Hepatocyte (in vitro differentiated cells): ENCODE measurements at regions not wholly inside any gene's neighbourhood (a gene's known extent, or its start where the extent isn't known, plus 50 kb on each side); places are given as distances from the start of the nearest gene placed in this dataset.

Experiments used
- DNase-seq: peaks from one replicate; pipeline ENCODE4 v3.0.0-alpha.2; 2016; ENCODE audit warnings: low spot score
- H2AFZ ChIP-seq: fragments of 200-600 bp; sonication (generic); 2 replicates; pipeline ENCODE4 v1.6.0; 2016; ENCODE audit warnings: antibody characterized with exemption, mild to moderate bottlenecking
- H3K27ac ChIP-seq: fragments of 200-600 bp; sonication (generic); 2 replicates; pipeline ENCODE4 v1.5.1; 2016; ENCODE audit warnings: mild to moderate bottlenecking
- H3K27me3 ChIP-seq: fragments of 200-600 bp; sonication (generic); 2 replicates; pipeline ENCODE4 v1.6.1; 2016
- H3K36me3 ChIP-seq: fragments of 200-600 bp; sonication (generic); replicated peaks from 2 replicates; pipeline ENCODE4 v1.5.1; 2016; ENCODE audit warnings: low read depth; ENCODE audit not compliant: insufficient read depth
- H3K4me1 ChIP-seq: fragments of 200-600 bp; sonication (generic); 2 replicates; pipeline ENCODE4 v1.5.1; 2016; ENCODE audit warnings: mild to moderate bottlenecking, moderate library complexity; ENCODE audit not compliant: insufficient read depth
- H3K4me2 ChIP-seq: fragments of 200-600 bp; sonication (generic); 2 replicates; pipeline ENCODE4 v1.6.0; 2016
- H3K4me3 ChIP-seq: fragments of 200-600 bp; sonication (generic); 2 replicates; pipeline ENCODE4 v1.5.1; 2016; ENCODE audit warnings: mild to moderate bottlenecking
- H3K79me2 ChIP-seq: fragments of 200-600 bp; sonication (generic); 2 replicates; pipeline ENCODE4 v1.6.0; 2017; ENCODE audit warnings: mild to moderate bottlenecking
- H3K9me2 ChIP-seq: fragments of 200-600 bp; sonication (generic); replicated peaks from 2 replicates; pipeline ENCODE4 v1.6.0; 2017; ENCODE audit warnings: mild to moderate bottlenecking; ENCODE audit not compliant: insufficient read depth
- H3K9me3 ChIP-seq: fragments of 200-600 bp; sonication (generic); 2 replicates; pipeline ENCODE4 v1.5.1; 2016; ENCODE audit warnings: low read depth, mild to moderate bottlenecking
- H4K20me1 ChIP-seq: fragments of 200-600 bp; sonication (generic); 2 replicates; pipeline ENCODE4 v1.6.0; 2016; ENCODE audit warnings: mild to moderate bottlenecking; ENCODE audit not compliant: insufficient read depth, poor library complexity, severe bottlenecking
- CTCF ChIP-seq: fragments of 200-600 bp; sonication (generic); IDR thresholded peaks from 2 replicates; pipeline ENCODE4 v1.5.1; 2016; ENCODE audit warnings: antibody characterized with exemption, mild to moderate bottlenecking; ENCODE audit not compliant: poor library complexity
- EZH2 ChIP-seq: fragments of 200-600 bp; sonication (generic); IDR thresholded peaks from 2 replicates; pipeline ENCODE4 v1.6.1; 2016; ENCODE audit warnings: antibody characterized with exemption, mild to moderate bottlenecking, borderline replicate concordance
- EZH2phosphoT487 ChIP-seq: fragments of 200-600 bp; sonication (generic); IDR thresholded peaks from one replicate; pipeline ENCODE4 v1.6.1; 2018; ENCODE audit warnings: antibody characterized with exemption, mild to moderate bottlenecking, low read depth, moderate library complexity; ENCODE audit not compliant: unreplicated experiment, severe bottlenecking
- WGBS: methylation state at CpG from one replicate; pipeline ENCODE4 v1.1.6; 2016; ENCODE audit warnings: low lambda C conversion rate; ENCODE audit errors: missing lambda C conversion rate; 5-methylcytosine and 5-hydroxymethylcytosine counted together

- no peak overlapping the region for H3K27ac ChIP-seq
- no peaks in the 10 kb centered on the region for H3K9me2 ChIP-seq
- no peak for DNase-seq
- H3K79me2 ChIP-seq = no peaks in the 10 kb centered on the region
- no peak overlapping the region for H3K4me3 ChIP-seq
- H3K27me3 ChIP-seq = no peaks in the 10 kb centered on the region
- no peaks in the 10 kb centered on the region for H3K4me1 ChIP-seq
- no peaks in the 10 kb centered on the region for H3K36me3 ChIP-seq
- no peak overlapping the region for H2AFZ ChIP-seq
- WGBS = 84% methylated on average over 3 of the region's 3 CpGs
- TF ChIP-seq EZH2phosphoT487 (no peak), EZH2 (no peak), CTCF (no peak)
- H3K9me3 ChIP-seq = no peaks in the 10 kb centered on the region
- H3K4me2 ChIP-seq = no peak overlapping the region
- H4K20me1 ChIP-seq = no peaks in the 10 kb centered on the region
Measured at GRCh38 chr1:229887043-229887822, 179.8 kb upstream of the GALNT2 start.

- WGBS = 93% methylated on average over 2 of the region's 2 CpGs
- H3K79me2 ChIP-seq = no peaks in the 10 kb centered on the region
- H3K27me3 ChIP-seq = no peaks in the 10 kb centered on the region
- no peak for DNase-seq
- no peaks in the 10 kb centered on the region for H3K36me3 ChIP-seq
- no peak overlapping the region for H3K4me2 ChIP-seq
- peaks cover 8% of the 10 kb centered on the region for H3K4me1 ChIP-seq
- TF ChIP-seq EZH2 (no peak), CTCF (no peak), EZH2phosphoT487 (no peak)
- H3K4me3 ChIP-seq = no peak overlapping the region
- H3K27ac ChIP-seq = no peak overlapping the region
- H4K20me1 ChIP-seq = no peaks in the 10 kb centered on the region
- no peaks in the 10 kb centered on the region for H3K9me3 ChIP-seq
- no peak overlapping the region for H2AFZ ChIP-seq
- H3K9me2 ChIP-seq = no peaks in the 10 kb centered on the region
Measured at GRCh38 chr1:229888157-229888556, 178.9 kb upstream of the GALNT2 start.

GRCh38 chr1:229888561-229889001 lies 178.5 kb upstream of the GALNT2 start:
- no peak for DNase-seq
- H3K4me1 ChIP-seq = peaks cover 13% of the 10 kb centered on the region
- no peaks in the 10 kb centered on the region for H3K36me3 ChIP-seq
- no peaks in the 10 kb centered on the region for H3K79me2 ChIP-seq
- 92% methylated on average over 3 of the region's 3 CpGs for WGBS
- H2AFZ ChIP-seq = no peak overlapping the region
- H3K4me2 ChIP-seq = no peak overlapping the region
- TF ChIP-seq EZH2phosphoT487 = no peak
- TF ChIP-seq CTCF = no peak
- TF ChIP-seq EZH2 = no peak
- no peaks in the 10 kb centered on the region for H4K20me1 ChIP-seq
- no peak overlapping the region for H3K4me3 ChIP-seq
- H3K9me2 ChIP-seq = no peaks in the 10 kb centered on the region
- no peak overlapping the region for H3K27ac ChIP-seq
- H3K9me3 ChIP-seq = no peaks in the 10 kb centered on the region
- H3K27me3 ChIP-seq = no peaks in the 10 kb centered on the region
